KG1 (cell line): ENCODE measurements at regions not wholly inside any gene's neighbourhood (a gene's known extent, or its start where the extent isn't known, plus 50 kb on each side); places are given as distances from the start of the nearest gene placed in this dataset.
"Not testable (repeated sequence)": the region's sequence is repeated elsewhere in the genome, so short reads cannot be mapped to it uniquely, and the experiment has no call there.

Experiments
- DNase-seq: peaks from one replicate; lab custom pipeline; 2025; lab: John Stamatoyannopoulos, UW

GRCh38 chr2:37782155-37782673 lies 110.8 kb upstream of the CDC42EP3 start:
- no peak for DNase-seq

DNA sequence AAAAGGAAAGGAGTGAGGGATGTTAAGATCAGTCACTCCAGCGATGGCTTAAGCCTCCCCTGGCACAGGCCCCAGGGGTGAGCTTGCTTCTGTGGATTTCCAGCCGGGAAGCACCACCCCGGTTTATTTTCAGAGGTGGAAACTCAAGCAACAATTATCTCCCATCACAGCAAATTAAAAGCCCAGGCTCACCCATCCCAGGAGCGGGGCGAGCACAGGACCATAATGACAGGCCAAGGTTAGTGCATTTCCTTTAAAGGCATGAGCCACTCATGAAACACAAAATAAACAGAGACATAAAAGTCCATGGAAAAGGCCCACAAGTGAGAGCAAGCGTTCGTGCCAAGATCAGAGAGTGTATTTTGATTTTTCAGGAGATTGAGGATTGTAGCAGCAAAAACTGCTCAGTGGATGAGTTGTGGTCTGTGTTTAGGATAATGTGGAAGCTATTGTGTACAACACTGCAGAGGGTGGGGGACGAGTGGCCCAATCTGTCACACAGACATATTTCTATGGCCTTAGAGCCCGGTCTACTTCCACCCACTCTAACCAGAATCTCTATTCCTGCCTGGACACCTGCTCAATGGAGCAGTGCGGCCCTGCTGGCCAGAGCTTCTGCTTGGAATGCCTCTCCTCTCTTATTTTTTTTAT lies 111.4 kb upstream of the CDC42EP3 start:
- DNase-seq, result no peak

DNA sequence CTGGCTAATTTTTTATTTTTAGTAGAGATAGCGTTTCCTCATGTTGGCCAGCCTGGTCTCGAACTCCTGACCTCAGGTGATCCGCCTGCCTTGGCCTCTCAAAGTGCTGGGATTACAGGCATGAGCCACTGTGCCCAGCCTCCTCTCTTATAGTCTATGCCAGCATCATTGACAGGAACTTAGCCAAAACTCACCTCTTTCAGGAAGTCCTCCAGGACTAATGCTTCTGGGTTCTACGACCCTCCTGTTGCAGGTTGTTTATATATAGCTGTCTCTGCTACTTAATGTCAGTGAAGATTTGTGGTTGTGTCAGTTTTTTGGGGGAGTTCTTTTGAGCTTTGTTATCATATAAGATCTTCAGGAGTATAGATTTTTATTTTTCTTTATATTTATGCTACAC lies 112.1 kb upstream of the CDC42EP3 start:
- no peak for DNase-seq

DNA sequence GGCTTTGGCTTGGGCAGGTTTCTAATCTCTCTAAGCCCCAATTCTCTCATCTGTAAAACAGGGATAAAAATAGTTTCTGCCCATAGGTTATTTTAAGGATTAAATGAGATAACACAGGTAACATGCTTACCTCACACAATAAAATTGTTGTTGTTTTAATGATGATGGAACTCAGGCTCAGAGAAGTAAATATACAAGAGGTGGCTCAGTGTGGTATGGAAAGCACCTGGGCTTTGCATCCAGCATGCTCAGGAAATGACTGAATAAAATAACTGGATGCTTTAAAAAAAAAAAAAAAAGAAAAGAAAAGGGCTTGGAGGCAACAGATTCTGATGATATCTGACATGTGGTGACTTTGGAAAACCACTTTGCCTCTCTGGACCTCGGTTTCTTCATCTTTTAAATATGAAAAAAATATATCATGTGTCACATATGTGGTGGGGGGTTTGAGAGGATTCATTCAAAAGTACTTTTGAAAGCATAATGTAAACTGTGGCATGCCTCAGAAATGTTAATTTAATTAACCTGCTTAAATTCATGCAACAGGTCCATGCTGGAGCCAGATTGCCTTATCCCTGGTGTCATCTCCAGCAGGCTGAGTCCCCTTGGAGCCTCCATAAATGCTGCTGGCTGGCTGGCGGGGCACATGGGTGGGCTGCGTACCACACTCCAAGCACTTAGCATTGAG lies 112.8 kb upstream of the CDC42EP3 start:
- DNase-seq, result no peak

GRCh38 chr2:37784759-37785149 lies 113.3 kb upstream of the CDC42EP3 start:
- DNase-seq, result no peak

DNA sequence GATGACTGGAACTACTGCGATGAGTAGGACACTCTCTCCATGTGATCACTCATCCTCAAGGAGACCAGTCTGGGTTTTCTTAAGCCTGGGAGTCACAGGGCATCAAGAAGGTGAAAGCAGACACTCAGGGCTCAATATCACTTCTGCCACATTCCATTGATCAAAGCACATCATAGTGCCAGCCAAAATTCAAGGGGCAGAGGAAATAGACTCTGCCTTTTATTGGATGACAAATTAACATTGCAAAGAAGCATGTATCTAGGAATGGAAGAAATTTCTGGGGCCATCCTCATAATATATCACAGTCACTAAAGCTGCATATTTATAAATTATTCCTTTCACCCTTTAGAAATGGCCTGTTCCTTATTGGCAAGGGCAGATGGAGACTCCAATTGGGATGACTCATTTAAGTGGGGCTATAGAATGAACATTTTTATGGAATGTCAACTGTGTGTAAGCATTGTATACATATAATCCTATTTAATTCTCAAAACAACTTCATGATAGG lies 114.8 kb upstream of the CDC42EP3 start:
- no peak for DNase-seq

DNA sequence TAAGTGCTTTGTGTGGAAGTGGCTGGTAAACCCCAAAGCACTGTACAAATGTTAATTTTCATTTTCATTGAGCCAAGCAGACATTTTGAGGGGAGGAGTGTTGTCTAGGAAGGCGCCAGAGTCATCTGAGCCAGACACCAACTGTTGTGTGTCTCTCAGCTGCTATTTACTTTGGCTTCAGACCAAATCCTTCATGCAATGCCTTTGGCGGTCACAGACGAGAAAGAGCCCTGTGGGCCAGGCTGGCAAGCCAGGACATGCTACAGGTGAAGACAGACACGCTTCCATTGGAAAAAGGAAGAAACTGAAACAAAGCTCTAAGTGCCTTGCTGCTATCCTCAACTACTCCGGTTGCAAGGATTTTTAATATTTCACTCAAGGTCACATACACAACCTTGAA lies 115.4 kb upstream of the CDC42EP3 start:
- no peak for DNase-seq

GRCh38 chr2:37788602-37789209 lies 117.3 kb upstream of the CDC42EP3 start:
- no peak for DNase-seq

DNA sequence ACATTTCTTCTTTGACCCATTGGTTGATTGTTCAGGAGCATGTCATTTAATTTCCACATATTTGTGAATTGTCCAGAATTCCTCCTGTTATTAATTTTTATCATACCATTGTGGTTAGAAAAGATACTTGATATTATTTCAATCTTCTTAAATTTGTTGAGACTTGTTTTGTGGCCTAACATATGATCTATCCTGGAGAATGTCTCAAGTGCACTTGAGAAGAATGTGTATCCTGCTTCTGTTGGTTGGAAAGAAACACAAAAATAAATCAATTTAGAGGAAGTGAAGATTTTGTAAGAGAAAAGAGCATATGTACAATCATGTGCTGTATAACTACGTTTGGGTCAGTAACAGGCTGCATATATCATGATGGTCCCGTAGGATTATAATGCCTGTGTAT lies 118.6 kb upstream of the CDC42EP3 start:
- no peak for DNase-seq

- no peak for DNase-seq
Observed at GRCh38 chr2:37790462-37790861, 119.0 kb upstream of the CDC42EP3 start.

DNA sequence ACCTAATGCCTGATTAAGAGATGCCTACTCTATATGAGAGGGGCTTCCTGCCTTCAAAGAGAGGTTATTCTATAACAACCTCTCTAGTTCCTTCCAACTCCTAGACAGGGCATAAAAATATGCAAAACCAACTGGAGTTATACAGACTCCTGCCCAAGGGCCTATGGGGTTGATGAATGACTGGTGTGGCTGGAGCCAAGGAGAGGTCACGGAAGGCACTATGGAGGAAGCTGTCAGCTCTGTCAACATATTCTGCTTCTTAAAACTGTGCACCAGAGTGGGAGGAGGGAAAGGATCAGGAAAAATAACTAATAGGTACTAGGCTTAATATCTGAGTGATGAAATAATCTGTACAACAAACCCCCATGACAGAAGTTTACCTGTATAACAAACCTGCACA lies 120.9 kb upstream of the CDC42EP3 start:
- DNase-seq, result no peak

DNA sequence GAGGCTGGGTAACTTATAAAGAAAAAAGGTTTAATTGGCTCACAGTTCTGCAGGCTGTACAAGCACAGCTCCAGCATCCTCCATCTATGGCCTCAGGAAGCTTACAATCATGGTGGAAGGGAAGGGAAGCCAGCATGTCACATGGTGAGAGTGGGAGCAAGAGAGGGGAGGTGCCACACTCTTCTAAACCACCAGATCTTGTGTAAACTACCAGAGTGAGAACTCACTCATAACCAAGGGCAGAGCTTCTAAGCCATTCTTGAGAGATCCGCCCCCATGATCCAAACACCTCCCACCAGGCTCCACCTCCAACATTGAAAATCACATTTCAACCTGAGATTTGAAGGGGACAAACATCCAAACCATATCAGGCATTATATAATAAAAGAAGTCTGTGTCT lies 121.6 kb upstream of the CDC42EP3 start:
- DNase-seq, result no peak

DNA sequence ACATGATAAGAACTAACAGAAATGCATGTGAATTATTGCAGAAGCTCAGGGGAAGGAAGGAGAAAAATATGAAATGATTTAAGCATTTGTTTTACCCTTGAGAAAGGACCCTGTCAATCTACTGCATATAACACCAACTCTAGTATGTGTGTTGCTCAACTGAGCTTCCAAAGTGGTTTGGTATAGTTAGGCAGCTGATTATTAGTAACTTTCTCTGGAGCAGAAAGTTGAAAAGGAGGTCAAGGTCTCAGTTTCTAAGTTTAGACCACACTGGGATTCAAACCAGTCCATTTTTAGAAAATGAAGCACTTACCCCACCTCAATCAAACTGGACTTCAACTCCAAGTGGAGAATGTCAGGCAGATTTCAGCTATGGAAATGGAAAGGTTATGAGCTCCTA lies 123.3 kb upstream of the CDC42EP3 start:
- DNase-seq, result no peak

- DNase-seq, result no peak
Observed at GRCh38 chr2:37795456-37795855, 124.0 kb upstream of the CDC42EP3 start.

GRCh38 chr2:37795938-37796337 lies 124.5 kb upstream of the CDC42EP3 start:
- no peak for DNase-seq

DNA sequence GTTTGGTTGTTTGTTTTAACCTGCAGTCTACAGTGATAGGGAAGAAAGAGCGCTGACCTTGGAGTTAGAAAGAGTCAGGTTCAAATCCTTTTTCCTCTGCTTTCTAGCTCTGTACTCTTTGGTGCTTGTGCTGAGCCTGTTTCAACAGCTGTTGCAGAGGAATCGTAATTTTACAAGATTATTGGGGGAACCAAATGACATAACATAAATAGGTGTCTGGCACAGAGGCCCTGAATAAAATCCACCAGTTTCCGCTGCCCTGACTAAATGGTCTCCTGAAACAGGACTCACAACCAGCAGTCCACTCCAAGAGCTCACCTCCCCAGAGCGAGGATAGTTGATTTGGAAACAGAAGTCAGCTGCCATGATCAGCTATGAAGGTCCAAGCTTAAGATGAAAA lies 125.0 kb upstream of the CDC42EP3 start:
- no peak for DNase-seq

DNA sequence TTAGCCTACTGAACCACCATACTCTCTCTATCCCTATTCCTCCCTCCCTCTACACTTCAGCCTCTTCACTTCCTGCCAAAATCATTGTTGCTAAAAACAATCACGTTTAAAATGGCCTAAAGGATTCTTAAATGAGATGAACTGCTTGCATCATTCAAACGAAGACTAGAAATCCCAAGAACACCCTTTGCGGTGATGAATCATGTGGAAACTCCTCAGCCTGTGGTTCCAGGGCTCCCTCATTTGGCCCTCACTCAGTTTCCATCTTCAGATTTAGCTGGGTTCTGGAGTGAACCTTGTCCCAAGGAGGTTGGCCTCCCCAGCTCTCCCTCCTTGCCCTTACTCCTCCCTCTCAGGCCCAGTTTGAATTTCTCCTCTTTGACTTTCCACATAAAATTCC lies 125.6 kb upstream of the CDC42EP3 start:
- DNase-seq, result no peak

DNA sequence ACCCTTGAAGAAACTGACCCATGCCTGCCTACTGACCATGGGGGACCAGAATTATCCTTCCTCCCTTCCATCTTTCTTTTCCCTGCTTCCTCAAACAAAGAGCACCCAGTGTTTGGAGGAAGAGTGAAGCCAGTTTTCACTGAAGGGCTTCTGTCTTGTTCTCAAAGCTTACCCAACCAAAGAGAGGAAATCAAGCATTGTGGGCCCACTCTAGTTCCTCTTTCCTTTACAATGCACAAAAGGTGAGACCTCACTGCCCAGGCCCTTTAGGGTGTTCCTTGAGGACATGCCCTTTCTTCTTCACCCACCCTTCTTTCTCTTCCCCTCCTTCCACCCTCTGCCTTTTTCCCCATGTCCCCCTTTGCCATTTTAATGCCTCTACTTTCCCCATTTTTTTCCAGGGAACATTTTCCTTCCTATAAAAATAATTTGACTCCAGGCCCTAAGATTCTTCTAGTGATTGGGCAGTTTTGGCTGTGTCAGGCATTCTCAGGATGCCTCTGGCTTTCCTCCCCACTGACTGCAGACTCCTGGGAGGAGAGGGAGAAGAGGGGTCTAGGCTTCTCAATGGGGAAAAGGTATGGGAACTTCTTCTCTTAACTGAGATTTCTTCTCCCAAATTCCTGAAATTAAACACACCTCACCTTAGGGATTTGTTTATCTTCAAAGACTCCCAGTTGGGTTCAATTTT lies 126.6 kb upstream of the RMDN2 start:
- peak; percentile 13 for DNase-seq

DNA sequence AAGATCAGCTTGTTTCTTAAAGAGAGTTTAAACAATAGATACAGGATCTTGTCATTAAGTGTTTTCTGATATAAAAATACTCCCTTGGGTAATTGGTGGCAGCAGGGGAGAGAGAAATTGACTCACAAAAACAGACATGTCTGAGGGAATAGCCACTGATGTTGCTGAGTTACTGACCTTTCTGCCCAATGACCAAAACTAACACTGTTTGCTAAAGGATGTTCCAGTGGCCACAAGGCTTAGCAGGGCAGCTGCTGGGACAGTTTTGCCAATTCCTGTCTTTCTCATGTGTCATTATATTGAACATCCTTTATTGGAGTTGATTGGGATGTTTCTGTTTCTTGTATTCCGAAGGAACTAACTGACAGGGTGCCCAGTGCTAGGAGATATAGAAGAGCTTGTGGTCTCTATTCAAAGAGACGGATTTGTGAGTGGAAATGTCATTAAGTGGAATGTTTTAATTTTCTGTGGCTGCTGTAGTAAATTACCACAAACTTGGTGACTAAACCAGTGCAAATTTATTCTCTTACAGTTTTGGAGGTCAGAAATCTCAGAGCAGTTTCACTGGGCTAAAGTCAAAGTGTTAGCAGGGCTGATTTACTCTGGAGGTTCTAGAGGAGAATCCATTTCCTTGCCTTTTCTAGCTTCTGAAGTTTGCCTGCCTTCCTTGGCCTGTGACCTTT lies 124.8 kb upstream of the RMDN2 start:
- no peak for DNase-seq

DNA sequence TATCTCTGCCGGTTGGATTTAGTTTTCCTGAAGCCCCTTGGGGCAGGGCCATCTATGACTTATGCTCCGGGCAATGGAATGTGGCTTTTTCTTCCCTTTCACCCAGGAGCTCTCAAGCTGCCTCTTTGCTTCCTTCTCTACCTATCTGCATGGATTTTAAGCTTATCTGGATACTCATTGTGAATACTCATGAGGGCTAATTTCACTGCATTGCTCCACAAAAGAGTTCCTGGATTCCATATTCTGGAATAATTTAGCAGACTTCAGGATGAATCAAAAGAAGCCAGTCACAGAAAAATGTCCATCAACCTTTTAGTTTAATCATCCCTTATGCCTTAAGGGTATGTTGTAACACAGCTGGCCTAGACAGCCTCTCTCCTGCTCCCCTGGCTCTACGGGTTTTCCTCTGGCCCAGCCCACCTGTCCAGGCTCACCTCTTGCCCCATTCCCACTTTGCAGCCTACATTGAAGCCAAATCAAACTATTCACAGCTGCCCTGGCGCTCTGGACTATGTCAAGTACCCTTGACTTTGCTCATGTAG lies 122.8 kb upstream of the RMDN2 start:
- no peak for DNase-seq

DNA sequence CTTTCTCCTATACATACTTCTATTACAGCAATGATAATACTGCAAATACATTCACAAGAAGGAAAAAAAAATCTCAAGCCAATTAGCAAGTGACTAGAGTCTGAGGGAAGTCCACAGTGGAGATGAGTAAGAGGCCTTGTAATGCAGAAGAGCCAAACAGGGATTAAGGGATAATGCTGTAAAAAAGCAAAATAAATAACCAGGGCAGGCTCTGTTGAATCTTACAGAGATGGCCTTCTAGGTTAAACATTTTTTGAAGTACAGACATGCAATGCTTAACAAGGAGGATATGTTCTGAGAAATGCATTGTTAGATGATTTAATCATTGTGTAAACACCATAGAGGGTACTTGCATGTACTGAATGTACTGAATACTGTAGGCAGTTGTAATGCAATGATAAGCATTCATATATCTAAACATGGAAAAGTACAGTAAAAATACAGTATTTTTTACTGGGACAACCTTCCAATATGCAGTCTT lies 122.1 kb upstream of the RMDN2 start:
- DNase-seq, result no peak

DNA sequence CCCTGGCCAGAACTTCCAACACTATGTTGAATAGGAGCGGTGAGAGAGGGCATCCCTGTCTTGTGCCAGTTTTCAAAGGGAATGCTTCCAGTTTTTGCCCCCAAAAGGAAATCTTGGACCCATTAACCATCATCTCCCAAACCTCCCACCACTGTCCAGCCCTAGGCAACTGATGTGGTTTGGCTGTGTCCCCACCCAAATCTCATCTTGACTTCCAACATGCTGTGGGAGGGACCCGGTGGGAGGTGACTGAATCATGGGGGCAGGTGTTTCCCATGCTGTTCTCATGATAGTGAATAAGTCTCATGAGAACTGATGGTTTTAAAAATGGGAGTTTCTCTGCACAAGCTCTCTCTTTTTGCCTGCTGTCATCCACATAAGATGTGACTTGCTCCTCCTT lies 119.1 kb upstream of the RMDN2 start:
- not testable (repeated sequence) for DNase-seq
